ENCODE measurements at regions not wholly inside any gene's neighbourhood (a gene's known extent, or its start where the extent isn't known, plus 50 kb on each side); places are given as distances from the start of the nearest gene placed in this dataset.

- H3K9me3 Mint-ChIP-seq: peaks cover 17% of the 10 kb centered on the region
- H3K4me1 Mint-ChIP-seq: no peaks in the 10 kb centered on the region
- no peaks in the 10 kb centered on the region for H3K27me3 Mint-ChIP-seq
- no peak overlapping the region for H3K4me3 Mint-ChIP-seq
- no peak for ATAC-seq
- no peak overlapping the region for H3K27ac Mint-ChIP-seq
- H3K36me3 Mint-ChIP-seq: no peaks in the 10 kb centered on the region
Observed at GRCh38 chr2:221073326-221074049, 498.6 kb downstream of the EPHA4 start.

DNA sequence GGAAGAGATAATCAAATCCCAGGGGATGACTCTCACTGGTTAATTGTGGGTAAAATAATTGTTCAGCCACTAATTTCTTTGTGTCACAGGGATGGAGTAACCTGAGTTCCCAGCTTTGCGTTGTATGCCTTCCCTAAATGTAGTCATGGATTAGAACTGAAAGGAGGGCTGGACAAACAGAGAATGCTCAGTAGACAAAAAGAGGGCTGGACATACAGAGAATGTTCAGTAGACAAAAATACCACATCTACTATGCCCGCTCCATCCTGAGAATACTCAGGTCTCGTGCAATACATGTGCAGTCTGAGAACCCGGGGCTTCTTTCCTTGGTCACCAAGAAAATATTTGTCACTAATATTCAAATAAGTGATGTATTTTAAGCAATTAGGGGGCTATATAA lies 497.9 kb downstream of the EPHA4 start:
- Mint-ChIP-seq H3K36me3 (no peaks in the 10 kb centered on the region), H3K27ac (no peak overlapping the region), H3K4me3 (no peak overlapping the region), H3K27me3 (no peaks in the 10 kb centered on the region), H3K9me3 (peaks cover 16% of the 10 kb centered on the region), H3K4me1 (no peaks in the 10 kb centered on the region)
- no peak for ATAC-seq

DNA sequence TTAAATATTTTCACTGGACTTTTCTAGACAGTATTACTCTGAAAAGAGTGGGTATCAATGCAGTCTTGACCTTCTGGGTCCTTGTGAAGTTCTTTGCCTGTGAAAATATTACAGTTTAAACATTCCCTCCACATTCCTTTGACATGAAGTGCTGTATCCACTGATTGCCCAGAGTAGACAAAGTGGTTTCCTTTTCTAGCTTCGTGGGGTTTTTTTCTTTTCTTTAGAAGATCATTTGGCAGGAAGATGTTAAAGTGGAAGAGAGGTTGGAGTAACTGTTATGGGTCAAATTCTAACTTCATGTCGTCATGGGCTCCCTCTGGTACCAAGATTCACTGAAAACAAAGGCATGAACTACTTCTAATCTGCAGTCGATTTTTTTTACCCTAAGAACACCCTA lies 496.9 kb downstream of the EPHA4 start:
- Mint-ChIP-seq H3K4me1 (no peaks in the 10 kb centered on the region), H3K36me3 (no peaks in the 10 kb centered on the region), H3K4me3 (no peak overlapping the region), H3K27ac (no peak overlapping the region), H3K27me3 (no peaks in the 10 kb centered on the region), H3K9me3 (peaks cover 13% of the 10 kb centered on the region)
- ATAC-seq: no peak

DNA sequence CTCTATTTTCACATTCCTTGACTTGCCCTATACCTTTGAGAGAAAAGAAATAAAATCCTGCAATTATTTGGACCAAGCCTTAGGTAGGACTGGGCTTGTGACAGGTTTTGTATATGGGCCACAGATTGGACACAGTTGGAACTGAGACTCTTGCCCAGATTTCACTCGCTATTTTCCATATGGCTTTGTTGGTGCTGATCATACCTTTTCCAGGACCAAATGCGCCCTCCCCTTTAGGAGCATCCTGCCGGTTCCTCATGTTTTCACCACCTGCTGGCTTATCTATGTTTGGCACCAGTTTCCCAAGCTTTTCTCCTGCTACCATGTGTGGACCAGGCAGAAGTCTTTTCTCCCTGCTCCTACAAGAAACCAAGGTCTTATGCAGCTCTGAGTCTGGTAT lies 494.9 kb downstream of the EPHA4 start:
- Mint-ChIP-seq H3K27me3 (no peaks in the 10 kb centered on the region), H3K9me3 (peaks cover 3% of the 10 kb centered on the region), H3K4me3 (no peak overlapping the region), H3K36me3 (no peaks in the 10 kb centered on the region), H3K27ac (no peak overlapping the region), H3K4me1 (no peaks in the 10 kb centered on the region)
- ATAC-seq: no peak

GRCh38 chr2:221077799-221078198 lies 494.3 kb downstream of the EPHA4 start:
- no peak for ATAC-seq
- Mint-ChIP-seq H3K4me3 (no peak overlapping the region), H3K27ac (no peak overlapping the region), H3K36me3 (no peaks in the 10 kb centered on the region), H3K4me1 (no peaks in the 10 kb centered on the region), H3K9me3 (no peaks in the 10 kb centered on the region), H3K27me3 (no peaks in the 10 kb centered on the region)

GRCh38 chr2:221085341-221085900 lies 486.7 kb downstream of the EPHA4 start:
- no peaks in the 10 kb centered on the region for H3K9me3 Mint-ChIP-seq
- no peaks in the 10 kb centered on the region for H3K27me3 Mint-ChIP-seq
- no peak overlapping the region for H3K27ac Mint-ChIP-seq
- H3K4me1 Mint-ChIP-seq: no peaks in the 10 kb centered on the region
- ATAC-seq: no peak
- no peak overlapping the region for H3K4me3 Mint-ChIP-seq
- H3K36me3 Mint-ChIP-seq: no peaks in the 10 kb centered on the region

- Mint-ChIP-seq H3K27me3 (no peaks in the 10 kb centered on the region), H3K4me1 (no peaks in the 10 kb centered on the region), H3K9me3 (no peaks in the 10 kb centered on the region), H3K36me3 (no peaks in the 10 kb centered on the region), H3K27ac (no peak overlapping the region), H3K4me3 (no peak overlapping the region)
- no peak for ATAC-seq
Observed at GRCh38 chr2:221085936-221086335, 486.2 kb downstream of the EPHA4 start.

- H3K27me3 Mint-ChIP-seq: no peaks in the 10 kb centered on the region
- ATAC-seq: no peak
- no peak overlapping the region for H3K27ac Mint-ChIP-seq
- H3K4me1 Mint-ChIP-seq: no peaks in the 10 kb centered on the region
- no peak overlapping the region for H3K4me3 Mint-ChIP-seq
- peaks cover 7% of the 10 kb centered on the region for H3K9me3 Mint-ChIP-seq
- no peaks in the 10 kb centered on the region for H3K36me3 Mint-ChIP-seq
Observed at GRCh38 chr2:221087779-221088178, 484.3 kb downstream of the EPHA4 start.

- ATAC-seq: no peak
- H3K27me3 Mint-ChIP-seq: no peaks in the 10 kb centered on the region
- H3K4me1 Mint-ChIP-seq: no peaks in the 10 kb centered on the region
- peaks cover 7% of the 10 kb centered on the region for H3K9me3 Mint-ChIP-seq
- no peaks in the 10 kb centered on the region for H3K36me3 Mint-ChIP-seq
- H3K4me3 Mint-ChIP-seq: no peak overlapping the region
- H3K27ac Mint-ChIP-seq: no peak overlapping the region
Observed at GRCh38 chr2:221088506-221088905, 483.6 kb downstream of the EPHA4 start.

GRCh38 chr2:221095356-221095755 lies 476.7 kb downstream of the EPHA4 start:
- Mint-ChIP-seq H3K36me3 (no peaks in the 10 kb centered on the region), H3K27me3 (no peaks in the 10 kb centered on the region), H3K4me1 (no peaks in the 10 kb centered on the region), H3K27ac (no peak overlapping the region), H3K4me3 (no peak overlapping the region), H3K9me3 (peaks cover 7% of the 10 kb centered on the region)
- ATAC-seq: no peak

DNA sequence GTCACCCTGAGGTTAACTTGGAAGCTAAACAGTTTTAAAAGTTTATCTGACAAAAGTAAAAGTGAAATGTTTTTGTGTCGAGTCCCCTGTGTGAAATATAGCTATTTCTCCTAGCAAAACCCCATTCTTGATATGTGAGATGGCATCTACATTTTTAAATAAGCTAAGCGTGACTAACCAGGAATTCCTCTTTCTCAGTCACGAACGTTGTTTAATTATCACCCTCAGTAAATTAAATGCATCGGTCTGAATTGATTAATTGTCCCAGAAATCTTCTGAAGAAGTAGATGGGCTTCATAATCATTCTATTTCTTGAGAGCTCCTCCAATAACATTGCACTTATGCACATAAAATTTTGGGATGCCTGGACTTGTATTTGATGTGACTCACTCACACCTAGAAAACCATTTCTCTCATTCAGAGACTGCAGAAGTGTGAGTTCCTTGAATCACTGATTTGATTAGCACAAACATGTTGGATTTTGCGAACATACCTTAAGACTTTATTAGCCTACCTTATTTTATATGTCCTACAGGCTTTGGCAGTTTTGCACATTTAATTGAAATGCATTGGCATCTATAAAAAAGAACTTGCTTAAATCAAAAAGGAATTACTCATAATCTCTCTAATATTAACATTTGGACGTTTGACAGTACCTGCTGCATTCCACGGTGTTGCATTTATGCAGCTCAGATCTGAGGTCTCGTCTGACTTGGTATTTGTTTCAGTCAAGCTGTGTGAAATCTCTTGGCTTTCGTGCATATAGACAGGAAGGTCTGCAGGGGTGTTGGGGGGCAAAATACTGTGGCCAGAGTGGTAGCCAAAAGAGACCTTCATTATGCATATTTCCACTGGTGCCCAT lies 475.2 kb downstream of the EPHA4 start:
- Mint-ChIP-seq H3K27ac (no peak overlapping the region), H3K4me1 (no peaks in the 10 kb centered on the region), H3K4me3 (no peak overlapping the region), H3K9me3 (peaks cover 3% of the 10 kb centered on the region), H3K36me3 (no peaks in the 10 kb centered on the region), H3K27me3 (no peaks in the 10 kb centered on the region)
- ATAC-seq: no peak

DNA sequence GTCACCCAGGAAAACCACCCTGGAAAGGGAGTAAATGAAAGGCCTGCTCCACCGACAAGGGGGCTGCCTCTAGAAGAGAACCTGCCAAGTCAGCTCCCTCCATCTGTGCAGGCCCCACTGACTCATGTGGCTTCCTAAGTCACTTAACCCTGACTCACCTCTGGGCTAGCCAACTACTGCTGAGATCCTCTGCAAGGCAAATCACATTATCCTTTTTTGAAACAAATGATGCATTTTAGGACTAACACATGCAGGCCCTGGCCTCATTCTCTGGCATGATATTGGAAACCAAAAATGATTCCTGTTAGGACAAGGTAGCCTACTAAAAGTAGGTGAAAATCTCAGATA lies 474.6 kb downstream of the EPHA4 start:
- Mint-ChIP-seq H3K4me1 (no peaks in the 10 kb centered on the region), H3K27me3 (no peaks in the 10 kb centered on the region), H3K36me3 (no peaks in the 10 kb centered on the region), H3K9me3 (no peaks in the 10 kb centered on the region), H3K4me3 (no peak overlapping the region), H3K27ac (no peak overlapping the region)
- no peak for ATAC-seq

- H3K27me3 Mint-ChIP-seq: no peaks in the 10 kb centered on the region
- no peaks in the 10 kb centered on the region for H3K36me3 Mint-ChIP-seq
- H3K4me3 Mint-ChIP-seq: no peak overlapping the region
- no peak overlapping the region for H3K27ac Mint-ChIP-seq
- H3K9me3 Mint-ChIP-seq: no peaks in the 10 kb centered on the region
- H3K4me1 Mint-ChIP-seq: no peaks in the 10 kb centered on the region
- ATAC-seq: no peak
Observed at GRCh38 chr2:221097949-221098348, 474.2 kb downstream of the EPHA4 start.

DNA sequence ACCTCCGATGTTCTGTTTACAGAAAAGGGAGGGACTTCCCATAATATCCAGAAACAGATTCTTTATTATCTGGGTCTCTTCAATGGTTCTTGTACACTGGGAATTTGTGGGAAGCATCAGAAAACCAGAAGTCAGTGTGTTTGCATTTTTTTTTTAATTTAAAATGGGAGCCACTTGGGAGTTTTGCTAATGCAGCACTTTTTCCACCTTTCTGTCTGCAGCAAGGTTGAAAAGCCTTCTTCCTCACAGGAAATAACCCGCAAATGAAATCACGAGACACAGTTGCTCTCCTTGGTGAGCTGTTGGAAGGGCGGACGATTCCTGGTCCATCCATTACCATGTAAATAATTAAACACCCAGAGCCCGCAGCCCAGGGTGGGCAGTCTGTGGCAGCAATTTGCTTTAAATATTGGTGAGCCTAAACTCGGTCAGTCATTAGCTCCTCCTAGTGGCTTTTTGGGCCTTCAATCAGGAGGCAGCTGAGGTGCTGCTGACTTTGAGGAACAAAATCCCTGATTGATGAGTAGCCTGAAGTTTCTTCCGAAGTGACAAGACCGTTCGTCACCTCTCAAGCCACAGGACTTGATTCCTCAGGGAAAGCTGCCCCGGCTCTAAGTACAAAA lies 471.5 kb downstream of the EPHA4 start:
- no peak overlapping the region for H3K4me3 Mint-ChIP-seq
- ATAC-seq: no peak
- no peak overlapping the region for H3K27ac Mint-ChIP-seq

DNA sequence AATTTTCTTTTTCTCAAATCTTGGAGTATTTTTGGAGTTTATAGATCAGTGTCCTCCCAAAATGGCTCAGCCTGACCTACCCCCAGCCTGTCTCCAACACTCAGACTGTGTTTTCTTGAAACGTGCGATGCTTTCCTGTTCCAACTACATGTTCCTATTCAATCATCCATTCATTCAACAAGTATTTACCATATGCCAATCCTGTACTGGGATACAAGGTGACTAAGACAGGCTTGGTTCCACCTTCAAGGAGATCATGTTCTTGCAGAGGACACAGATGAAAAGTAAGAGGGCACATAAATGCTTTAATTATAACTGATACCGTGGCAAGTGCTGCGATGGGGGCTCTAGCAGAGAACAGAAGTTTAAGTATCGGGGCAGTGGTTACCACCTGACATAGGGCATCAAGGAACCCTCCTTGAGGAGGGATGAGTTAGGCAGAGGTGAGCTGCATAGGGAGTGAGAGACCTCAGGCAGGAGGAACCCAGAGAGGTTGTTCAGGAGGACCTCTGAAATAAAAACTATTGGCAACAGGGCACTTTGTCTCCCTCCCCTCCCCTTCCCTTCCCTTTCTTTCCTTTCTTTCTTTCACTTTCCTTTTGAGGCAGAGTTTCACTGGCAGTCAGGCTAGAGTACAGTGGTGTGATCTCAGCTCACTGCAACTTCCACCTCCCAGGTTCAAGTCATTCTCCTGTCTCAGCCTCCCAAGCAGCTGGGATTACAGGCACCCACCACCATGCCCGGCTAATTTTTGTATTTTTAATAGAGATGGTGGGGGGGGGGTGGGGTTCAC lies 469.0 kb downstream of the EPHA4 start:
- no peaks in the 10 kb centered on the region for H3K9me3 Mint-ChIP-seq
- no peak overlapping the region for H3K4me3 Mint-ChIP-seq
- peaks cover 12% of the 10 kb centered on the region for H3K27me3 Mint-ChIP-seq
- H3K36me3 Mint-ChIP-seq: no peaks in the 10 kb centered on the region
- ATAC-seq: no peak
- H3K4me1 Mint-ChIP-seq: peaks cover 8% of the 10 kb centered on the region
- no peak overlapping the region for H3K27ac Mint-ChIP-seq

More for the DNA sequence above, 471.5 kb downstream of the EPHA4 start:
- peaks cover 8% of the 10 kb centered on the region for H3K4me1 Mint-ChIP-seq
- H3K36me3 Mint-ChIP-seq: no peaks in the 10 kb centered on the region
- H3K27me3 Mint-ChIP-seq: peaks cover 12% of the 10 kb centered on the region
- H3K9me3 Mint-ChIP-seq: no peaks in the 10 kb centered on the region

Measured in stimulated activated memory B cell treated with anti-CD40 and anti-IgM and Interleukin-4, amounts not matched to agents 10 μg/mL and 1 μg/mL and 100 μg/mL, for 72 hours (primary cell).